ENCODE measurements at regions not wholly inside any gene's neighbourhood (a gene's known extent, or its start where the extent isn't known, plus 50 kb on each side); places are given as distances from the start of the nearest gene placed in this dataset.
"Not testable (repeated sequence)": the region's sequence is repeated elsewhere in the genome, so short reads cannot be mapped to it uniquely, and the experiment has no call there.

GRCh38 chr5:156089955-156090940 is 236.7 kb upstream of the SGCD start:
- H3K27ac Mint-ChIP-seq; H3K4me1 Mint-ChIP-seq (ENCODE audit: low read depth); H3K27me3 Mint-ChIP-seq; H3K4me3 Mint-ChIP-seq; H3K36me3 Mint-ChIP-seq (ENCODE audit: low read depth): not testable (repeated sequence)
- H3K9me3 Mint-ChIP-seq = peaks cover 15% of the 10 kb centered on the region

DNA sequence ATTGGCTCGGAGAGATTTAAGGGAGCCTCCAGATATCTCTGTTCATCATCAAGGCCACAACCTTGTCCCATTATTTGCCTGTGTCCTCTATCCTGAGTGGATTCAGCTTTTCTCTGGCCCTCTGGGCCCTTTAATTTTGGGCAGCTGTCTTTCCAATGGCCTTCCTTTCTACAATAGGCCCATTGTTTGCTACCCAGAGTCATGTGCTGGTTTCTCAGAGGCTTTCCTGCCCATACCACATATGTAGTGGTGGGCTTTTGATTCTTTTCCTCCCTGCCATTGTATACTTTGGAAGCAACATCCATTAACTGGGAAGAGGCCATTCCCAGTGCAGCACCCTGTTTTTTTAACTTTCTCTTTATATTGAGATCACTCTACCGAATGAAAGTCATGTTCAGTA is 233.9 kb upstream of the SGCD start:
- no peaks in the 10 kb centered on the region for H3K4me1 Mint-ChIP-seq (ENCODE audit: low read depth)
- H3K4me3 Mint-ChIP-seq = no peak overlapping the region
- H3K9me3 Mint-ChIP-seq = peaks cover 15% of the 10 kb centered on the region
- H3K27ac Mint-ChIP-seq = no peak overlapping the region
- no peaks in the 10 kb centered on the region for H3K36me3 Mint-ChIP-seq (ENCODE audit: low read depth)
- H3K27me3 Mint-ChIP-seq = no peaks in the 10 kb centered on the region

- H3K27me3 Mint-ChIP-seq = no peaks in the 10 kb centered on the region
- no peak overlapping the region for H3K27ac Mint-ChIP-seq
- no peaks in the 10 kb centered on the region for H3K36me3 Mint-ChIP-seq (ENCODE audit: low read depth)
- no peak overlapping the region for H3K4me3 Mint-ChIP-seq
- peaks cover 15% of the 10 kb centered on the region for H3K9me3 Mint-ChIP-seq
- H3K4me1 Mint-ChIP-seq (ENCODE audit: low read depth) = no peaks in the 10 kb centered on the region
Observed at GRCh38 chr5:156094001-156094400, 233.0 kb upstream of the SGCD start.

DNA sequence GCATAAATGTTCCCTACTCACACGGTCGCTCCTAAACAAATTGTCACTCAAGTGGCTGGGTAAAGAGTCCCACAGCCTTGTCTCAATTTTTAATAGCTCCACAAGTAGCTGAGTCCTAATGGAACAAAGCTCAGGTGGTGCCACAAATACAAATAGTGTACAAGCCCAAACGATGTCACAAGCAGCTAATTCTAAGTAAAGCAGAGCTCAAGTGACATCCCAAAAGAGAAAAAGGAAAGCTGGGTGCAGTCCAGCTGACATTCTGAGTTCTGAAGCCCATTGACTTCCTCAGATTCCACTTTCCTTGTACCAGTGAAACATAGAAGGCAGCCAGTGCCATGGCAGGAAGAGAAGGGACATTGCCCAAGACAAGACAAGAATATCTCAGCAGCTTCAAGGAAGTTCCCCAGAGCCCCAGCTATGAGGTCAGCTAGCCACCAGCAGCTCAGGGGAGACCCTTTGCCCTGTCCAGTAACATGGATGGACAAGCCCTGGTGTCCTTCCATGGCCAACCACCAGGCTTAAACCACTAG is 231.2 kb upstream of the SGCD start:
- no peaks in the 10 kb centered on the region for H3K4me1 Mint-ChIP-seq (ENCODE audit: low read depth)
- no peaks in the 10 kb centered on the region for H3K36me3 Mint-ChIP-seq (ENCODE audit: low read depth)

DNA sequence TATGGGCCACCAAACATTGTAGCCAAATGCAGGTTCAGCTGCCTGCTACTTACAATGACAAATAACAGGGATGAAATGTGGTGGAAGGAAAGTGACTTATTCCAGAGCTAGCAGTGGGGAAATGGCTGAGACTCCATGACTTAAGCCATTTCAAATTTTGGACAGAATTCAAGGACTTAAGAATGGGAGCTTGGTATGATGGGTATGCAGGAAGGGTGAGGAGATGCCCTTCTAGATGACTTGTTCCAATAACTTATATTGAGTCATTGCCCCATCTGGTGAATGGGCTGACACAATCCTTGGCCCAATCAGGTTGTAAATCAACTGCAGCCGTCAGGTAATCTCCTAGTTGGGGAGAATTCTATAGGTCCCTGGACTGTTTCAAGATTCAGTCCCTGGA is 230.7 kb upstream of the SGCD start:
- Mint-ChIP-seq H3K4me1 (ENCODE audit: low read depth) (no peaks in the 10 kb centered on the region), H3K36me3 (ENCODE audit: low read depth) (no peaks in the 10 kb centered on the region), H3K27me3 (no peaks in the 10 kb centered on the region), H3K27ac (no peak overlapping the region), H3K4me3 (no peak overlapping the region), H3K9me3 (no peaks in the 10 kb centered on the region)

More for the DNA sequence above, 231.2 kb upstream of the SGCD start:
- Mint-ChIP-seq H3K27me3 (no peaks in the 10 kb centered on the region), H3K9me3 (peaks cover 2% of the 10 kb centered on the region), H3K27ac (no peak overlapping the region), H3K4me3 (no peak overlapping the region)

GRCh38 chr5:156103155-156103885 is 223.6 kb upstream of the SGCD start:
- H3K27me3 Mint-ChIP-seq = peaks cover 8% of the 10 kb centered on the region
- H3K4me3 Mint-ChIP-seq = no peak overlapping the region
- no peaks in the 10 kb centered on the region for H3K9me3 Mint-ChIP-seq
- no peaks in the 10 kb centered on the region for H3K36me3 Mint-ChIP-seq (ENCODE audit: low read depth)
- no peak overlapping the region for H3K27ac Mint-ChIP-seq
- H3K4me1 Mint-ChIP-seq (ENCODE audit: low read depth) = no peaks in the 10 kb centered on the region

DNA sequence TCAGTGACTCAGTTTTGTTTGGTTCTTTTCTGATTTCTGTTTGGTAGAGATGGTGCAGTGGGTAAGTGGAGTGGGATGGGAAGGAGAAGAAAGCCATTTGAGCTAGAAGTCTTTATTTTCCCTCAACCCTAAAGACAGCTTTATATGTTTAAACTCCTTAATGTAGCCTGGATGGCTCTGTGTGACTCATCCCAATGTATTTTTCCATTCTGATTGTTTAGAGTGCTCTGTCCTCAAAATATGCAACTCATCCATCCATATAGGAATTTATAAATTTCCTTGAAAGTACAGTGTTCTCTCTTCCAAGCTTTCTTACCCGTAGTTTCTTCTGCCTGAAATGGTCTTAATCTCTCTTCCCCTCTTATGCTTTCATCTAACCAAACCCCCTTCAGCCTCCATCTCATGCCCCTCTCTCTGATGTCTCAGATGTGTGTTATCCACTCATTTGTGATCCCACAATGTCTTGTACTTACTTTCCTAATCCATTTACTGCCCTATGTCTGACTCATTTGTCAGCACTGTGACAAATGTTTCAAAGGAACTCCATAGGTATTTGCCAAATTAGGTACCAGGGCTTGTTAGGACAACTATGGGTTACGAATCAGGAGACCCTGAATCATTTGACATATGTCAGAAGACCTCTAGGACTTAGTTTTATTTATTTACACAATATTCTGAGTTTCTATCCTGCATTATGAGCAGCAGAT is 217.5 kb upstream of the SGCD start:
- Mint-ChIP-seq H3K4me3 (no peak overlapping the region), H3K27me3 (peaks cover 25% of the 10 kb centered on the region), H3K27ac (no peak overlapping the region), H3K9me3 (no peaks in the 10 kb centered on the region), H3K4me1 (ENCODE audit: low read depth) (no peaks in the 10 kb centered on the region), H3K36me3 (ENCODE audit: low read depth) (no peaks in the 10 kb centered on the region)

- no peaks in the 10 kb centered on the region for H3K4me1 Mint-ChIP-seq (ENCODE audit: low read depth)
- H3K27ac Mint-ChIP-seq = no peak overlapping the region
- H3K4me3 Mint-ChIP-seq = no peak overlapping the region
- peaks cover 7% of the 10 kb centered on the region for H3K27me3 Mint-ChIP-seq
- no peaks in the 10 kb centered on the region for H3K36me3 Mint-ChIP-seq (ENCODE audit: low read depth)
- H3K9me3 Mint-ChIP-seq = peaks cover 4% of the 10 kb centered on the region
Observed at GRCh38 chr5:156119692-156120091, 207.3 kb upstream of the SGCD start.

GRCh38 chr5:156120777-156121176 is 206.2 kb upstream of the SGCD start:
- Mint-ChIP-seq H3K36me3 (ENCODE audit: low read depth) (no peaks in the 10 kb centered on the region), H3K4me3 (no peak overlapping the region), H3K9me3 (peaks cover 4% of the 10 kb centered on the region), H3K4me1 (ENCODE audit: low read depth) (no peaks in the 10 kb centered on the region), H3K27me3 (peaks cover 5% of the 10 kb centered on the region), H3K27ac (no peak overlapping the region)

GRCh38 chr5:156121234-156121633 is 205.7 kb upstream of the SGCD start:
- Mint-ChIP-seq H3K27ac (no peak overlapping the region), H3K4me1 (ENCODE audit: low read depth) (no peaks in the 10 kb centered on the region), H3K9me3 (peaks cover 4% of the 10 kb centered on the region), H3K36me3 (ENCODE audit: low read depth) (no peaks in the 10 kb centered on the region), H3K4me3 (no peak overlapping the region), H3K27me3 (peaks cover 5% of the 10 kb centered on the region)

- peaks cover 5% of the 10 kb centered on the region for H3K27me3 Mint-ChIP-seq
- H3K27ac Mint-ChIP-seq = no peak overlapping the region
- peaks cover 3% of the 10 kb centered on the region for H3K9me3 Mint-ChIP-seq
- H3K4me1 Mint-ChIP-seq (ENCODE audit: low read depth) = no peaks in the 10 kb centered on the region
- no peak overlapping the region for H3K4me3 Mint-ChIP-seq
- no peaks in the 10 kb centered on the region for H3K36me3 Mint-ChIP-seq (ENCODE audit: low read depth)
Observed at GRCh38 chr5:156121882-156122281, 205.1 kb upstream of the SGCD start.

- Mint-ChIP-seq H3K4me3 (no peak overlapping the region), H3K36me3 (ENCODE audit: low read depth) (no peaks in the 10 kb centered on the region), H3K27ac (no peak overlapping the region), H3K27me3 (no peaks in the 10 kb centered on the region), H3K9me3 (no peaks in the 10 kb centered on the region), H3K4me1 (ENCODE audit: low read depth) (no peaks in the 10 kb centered on the region)
Observed at GRCh38 chr5:156124708-156125107, 202.3 kb upstream of the SGCD start.

DNA sequence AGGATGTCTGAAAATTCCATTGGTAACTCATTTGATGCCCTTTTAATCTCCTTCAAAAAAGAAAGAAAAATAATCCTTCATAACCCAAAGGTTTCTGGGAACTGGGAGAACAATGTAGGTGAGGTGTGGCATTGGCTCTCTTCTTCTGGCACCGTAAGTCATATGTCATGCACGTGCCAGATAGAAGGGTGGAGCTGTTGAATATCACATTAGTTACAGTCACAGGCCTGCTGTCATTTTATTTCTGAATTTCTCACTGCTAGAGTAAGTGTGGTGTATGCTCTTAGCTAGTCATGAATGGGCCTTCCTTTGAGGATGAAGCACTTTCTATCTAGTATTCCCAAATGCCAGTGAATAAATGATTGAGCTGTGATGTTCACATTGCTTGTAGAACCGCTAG is 201.8 kb upstream of the SGCD start:
- no peaks in the 10 kb centered on the region for H3K9me3 Mint-ChIP-seq
- no peak overlapping the region for H3K4me3 Mint-ChIP-seq
- H3K27ac Mint-ChIP-seq = no peak overlapping the region
- H3K27me3 Mint-ChIP-seq = no peaks in the 10 kb centered on the region
- H3K4me1 Mint-ChIP-seq (ENCODE audit: low read depth) = no peaks in the 10 kb centered on the region
- H3K36me3 Mint-ChIP-seq (ENCODE audit: low read depth) = no peaks in the 10 kb centered on the region

DNA sequence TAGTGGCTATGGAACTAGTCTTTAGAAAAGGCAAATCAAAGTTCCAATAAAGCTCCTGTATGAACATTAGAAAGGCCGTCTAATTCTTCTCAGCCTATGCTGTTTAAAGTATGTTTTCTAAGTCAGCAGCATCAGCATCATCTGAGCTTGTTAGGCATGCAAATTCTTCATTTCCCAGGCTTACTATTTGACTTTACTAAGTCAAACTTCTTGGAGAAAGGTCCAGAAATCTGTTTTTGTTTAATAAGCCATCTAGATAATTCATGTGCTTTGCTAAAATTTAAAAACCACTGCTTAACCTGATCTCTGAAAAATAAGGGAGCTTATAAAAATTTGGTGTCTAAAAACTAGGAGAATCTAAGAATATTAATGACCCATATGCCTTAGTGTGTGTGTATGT is 200.2 kb upstream of the SGCD start:
- H3K36me3 Mint-ChIP-seq (ENCODE audit: low read depth) = no peaks in the 10 kb centered on the region
- H3K27ac Mint-ChIP-seq = no peak overlapping the region
- no peak overlapping the region for H3K4me3 Mint-ChIP-seq
- no peaks in the 10 kb centered on the region for H3K27me3 Mint-ChIP-seq
- H3K9me3 Mint-ChIP-seq = no peaks in the 10 kb centered on the region
- no peaks in the 10 kb centered on the region for H3K4me1 Mint-ChIP-seq (ENCODE audit: low read depth)

GRCh38 chr5:156128026-156128425 is 198.9 kb upstream of the SGCD start:
- Mint-ChIP-seq H3K36me3 (ENCODE audit: low read depth) (no peaks in the 10 kb centered on the region), H3K27ac (no peak overlapping the region), H3K27me3 (no peaks in the 10 kb centered on the region), H3K9me3 (no peaks in the 10 kb centered on the region), H3K4me3 (no peak overlapping the region), H3K4me1 (ENCODE audit: low read depth) (no peaks in the 10 kb centered on the region)
